CD4-positive, alpha-beta T cell (primary cell): ENCODE measurements at regions not wholly inside any gene's neighbourhood (a gene's known extent, or its start where the extent isn't known, plus 50 kb on each side); places are given as distances from the start of the nearest gene placed in this dataset.

Experiments
- ATAC-seq: fragments of 200-7000 bp; cut with Tn5 transposase; one replicate; pipeline ENCODE4 v1.10.0; 2022; ENCODE audit warnings: mild to moderate bottlenecking; ENCODE audit not compliant: poor library complexity
- CTCF ChIA-PET: fragments of 350-600 bp; sonication (Branson Sonifier 250); formaldehyde crosslinking; loops from one replicate; lab custom pipeline; 2021; ENCODE audit warnings: antibody characterized with exemption, inconsistent platforms; lab: Charles Lee
- POLR2A ChIA-PET: fragments of 350-600 bp; sonication (Branson Sonifier 250); formaldehyde crosslinking; loops from one replicate; lab custom pipeline; 2021; ENCODE audit warnings: antibody characterized with exemption, inconsistent platforms; lab: Charles Lee
- DNase-seq, 14 experiments: peaks; one replicate each; pipeline ENCODE4 v3.0.0-alpha.2; 2013 to 2020; ENCODE audit warnings: mixed read lengths in 2 of 14
- H3K27ac ChIP-seq, 2 donors: one replicate each; pipeline versions ENCODE4 v1.5.1 to v1.7.0; 2013; ENCODE audit warnings: low read length in 2 of 2, low read depth in 1 of 2, mild to moderate bottlenecking in 1 of 2
- H3K27me3 ChIP-seq, 2 experiments: 1 replicate in 1 of 2; 2 replicates in 1 of 2; pipeline versions ENCODE4 v1.6.1 to v1.7.0; 2013; ENCODE audit warnings: low read length in 2 of 2, control low read depth in 1 of 2, mild to moderate bottlenecking in 1 of 2, moderate library complexity in 1 of 2; ENCODE audit not compliant: insufficient read depth in 2 of 2, control insufficient read depth in 1 of 2
- H3K36me3 ChIP-seq: one replicate; pipeline ENCODE4 v1.6.1; 2013; ENCODE audit warnings: low read length, control low read depth; ENCODE audit not compliant: insufficient read depth
- H3K4me1 ChIP-seq: one replicate; pipeline ENCODE4 v1.6.1; 2013; ENCODE audit warnings: low read length, control low read depth; ENCODE audit not compliant: insufficient read depth
- H3K4me3 ChIP-seq: one replicate; pipeline ENCODE4 v1.5.1; 2013; ENCODE audit warnings: mild to moderate bottlenecking, low read length, moderate library complexity
- H3K9me3 ChIP-seq, 2 experiments: 1 replicate in 1 of 2; 2 replicates in 1 of 2; pipeline versions ENCODE4 v1.6.1 to v1.7.0; 2013; ENCODE audit warnings: low read length in 2 of 2, mild to moderate bottlenecking in 2 of 2, control low read depth in 1 of 2, moderate library complexity in 1 of 2; ENCODE audit not compliant: control insufficient read depth in 1 of 2, insufficient read depth in 1 of 2
- H3K27ac Mint-ChIP-seq: one replicate; pipeline ENCODE4 v1.8.0; 2020; ENCODE audit warnings: mixed read lengths
- H3K27me3 Mint-ChIP-seq: one replicate; pipeline ENCODE4 v1.8.0; 2021; ENCODE audit warnings: mixed read lengths
- H3K36me3 Mint-ChIP-seq: one replicate; pipeline ENCODE4 v1.8.0; 2021; ENCODE audit warnings: low read depth, mixed read lengths
- H3K4me1 Mint-ChIP-seq: one replicate; pipeline ENCODE4 v1.8.0; 2021; ENCODE audit warnings: low read depth, mixed read lengths
- H3K4me3 Mint-ChIP-seq: one replicate; pipeline ENCODE4 v1.8.0; 2020; ENCODE audit warnings: mild to moderate bottlenecking, mixed read lengths
- H3K9me3 Mint-ChIP-seq: one replicate; pipeline ENCODE4 v1.8.0; 2020; ENCODE audit warnings: mixed read lengths
- CTCF ChIP-seq: fragments of 200-600 bp; IDR thresholded peaks from one replicate; pipeline ENCODE4 v1.8.0; 2022; ENCODE audit warnings: antibody characterized with exemption, mild to moderate bottlenecking
- intact Hi-C, 2 experiments: fragments of 100-400 bp; cut with DNase I in 1 of 2; cut with micrococcal nuclease in 1 of 2; formaldehyde crosslinking; loops; one replicate each; pipeline versions ENCODE4 v1.15.1 to v1.9.0; 2023 to 2025; cut with DNase I, micrococcal nuclease

- Mint-ChIP-seq H3K4me1 (no peaks in the 10 kb centered on the region), H3K4me3 (no peak overlapping the region), H3K9me3 (no peaks in the 10 kb centered on the region), H3K27me3 (peaks cover 13% of the 10 kb centered on the region), H3K36me3 (no peaks in the 10 kb centered on the region), H3K27ac (no peak overlapping the region)
- no peak for DNase-seq
- no peak for ATAC-seq
- no peaks in the 10 kb centered on the region for H3K9me3 ChIP-seq
- intact Hi-C loops, result no loop called here
- H3K27ac ChIP-seq, result no peak overlapping the region
- no peak overlapping the region for H3K4me3 ChIP-seq
- no peak for TF ChIP-seq CTCF
- no peaks in the 10 kb centered on the region for H3K27me3 ChIP-seq
- H3K4me1 ChIP-seq, result no peaks in the 10 kb centered on the region
- H3K36me3 ChIP-seq, result no peaks in the 10 kb centered on the region
- POLR2A ChIA-PET, result no interaction called here
- CTCF ChIA-PET, result no interaction called here
Measured at GRCh38 chr2:221972813-221973478, 325.9 kb downstream of the PAX3 start.

- ChIA-PET CTCF (no interaction called here), POLR2A (no interaction called here)
- Mint-ChIP-seq H3K4me1 (no peaks in the 10 kb centered on the region), H3K27ac (no peak overlapping the region), H3K27me3 (peaks cover 15% of the 10 kb centered on the region), H3K9me3 (no peaks in the 10 kb centered on the region), H3K36me3 (no peaks in the 10 kb centered on the region), H3K4me3 (no peak overlapping the region)
- H3K36me3 ChIP-seq, result no peaks in the 10 kb centered on the region
- no peak for ATAC-seq
- H3K27ac ChIP-seq, result no peak overlapping the region
- DNase-seq, result no peak
- TF ChIP-seq CTCF, result no peak
- intact Hi-C loops, result no loop called here
- H3K27me3 ChIP-seq, result no peaks in the 10 kb centered on the region
- no peaks in the 10 kb centered on the region for H3K9me3 ChIP-seq
- H3K4me1 ChIP-seq, result no peaks in the 10 kb centered on the region
- no peak overlapping the region for H3K4me3 ChIP-seq
Measured at GRCh38 chr2:221970389-221970788, 328.4 kb downstream of the PAX3 start.

- POLR2A ChIA-PET, result no interaction called here
- ATAC-seq, result no peak
- no peak overlapping the region for H3K27ac Mint-ChIP-seq
- no peak for TF ChIP-seq CTCF
- CTCF ChIA-PET, result no interaction called here
- Histone ChIP-seq H3K27ac (no peak overlapping the region), H3K4me3 (no peak overlapping the region), H3K27me3 (no peaks in the 10 kb centered on the region), H3K36me3 (no peaks in the 10 kb centered on the region), H3K4me1 (no peaks in the 10 kb centered on the region), H3K9me3 (no peaks in the 10 kb centered on the region)
- H3K27me3 Mint-ChIP-seq, result peaks cover 17% of the 10 kb centered on the region
- DNase-seq, result no peak
- no peak overlapping the region for H3K4me3 Mint-ChIP-seq
- H3K4me1 Mint-ChIP-seq, result no peaks in the 10 kb centered on the region
- intact Hi-C loops, result loop anchor here (2.0 to 5.0 kb wide), 2 partner anchors 1277 to 1281 kb away; no protein-coding TSS in a partner anchor
- no peaks in the 10 kb centered on the region for H3K9me3 Mint-ChIP-seq
- no peaks in the 10 kb centered on the region for H3K36me3 Mint-ChIP-seq
Measured at GRCh38 chr2:221969830-221970144, 329.0 kb downstream of the PAX3 start.
